CD4-positive, alpha-beta T cell treated with Interferon gamma for 1 hour (primary cell): ENCODE measurements at regions not wholly inside any gene's neighbourhood (a gene's known extent, or its start where the extent isn't known, plus 50 kb on each side); places are given as distances from the start of the nearest gene placed in this dataset.
"Not testable (repeated sequence)": the region's sequence is repeated elsewhere in the genome, so short reads cannot be mapped to it uniquely, and the experiment has no call there.

ENCODE experiments used
- DNase-seq: peaks from one replicate; pipeline ENCODE4 v3.0.0-alpha.2; 2020

GRCh38 chr10:2777666-2778355 lies 289.5 kb upstream of the PFKP start:
- no peak for DNase-seq

- no peak for DNase-seq
Measured at GRCh38 chr10:2772816-2773631, 294.3 kb upstream of the PFKP start.

- DNase-seq = no peak
Measured at GRCh38 chr10:2772135-2772534, 295.2 kb upstream of the PFKP start.

GRCh38 chr10:2767293-2767692 lies 300.1 kb upstream of the PFKP start:
- DNase-seq = not testable (repeated sequence)

GRCh38 chr10:2761971-2762370 lies 305.4 kb upstream of the PFKP start:
- no peak for DNase-seq

- no peak for DNase-seq
Measured at GRCh38 chr10:2761311-2761710, 306.0 kb upstream of the PFKP start.

- no peak for DNase-seq
Measured at GRCh38 chr10:2760736-2761135, 306.6 kb upstream of the PFKP start.

- no peak for DNase-seq
Measured at GRCh38 chr10:2759233-2759632, 308.1 kb upstream of the PFKP start.

GRCh38 chr10:2754943-2755342 lies 312.4 kb upstream of the PFKP start:
- no peak for DNase-seq

GRCh38 chr10:2748287-2748686 lies 319.1 kb upstream of the PFKP start:
- no peak for DNase-seq

- DNase-seq = no peak
Measured at GRCh38 chr10:2746638-2747037, 320.7 kb upstream of the PFKP start.

GRCh38 chr10:2745666-2746065 lies 321.7 kb upstream of the PFKP start:
- no peak for DNase-seq

GRCh38 chr10:2744547-2745200 lies 322.7 kb upstream of the PFKP start:
- DNase-seq = no peak

- no peak for DNase-seq
Measured at GRCh38 chr10:2734603-2735002, 332.7 kb upstream of the PFKP start.

GRCh38 chr10:2733278-2733963 lies 333.9 kb upstream of the PFKP start:
- DNase-seq = no peak

- DNase-seq = no peak
Measured at GRCh38 chr10:2731940-2732339, 335.4 kb upstream of the PFKP start.

- DNase-seq = no peak
Measured at GRCh38 chr10:2729197-2729596, 338.2 kb upstream of the PFKP start.

- DNase-seq = no peak
Measured at GRCh38 chr10:2728087-2728486, 339.3 kb upstream of the PFKP start.

- no peak for DNase-seq
Measured at GRCh38 chr10:2716596-2716995, 350.8 kb upstream of the PFKP start.

GRCh38 chr10:2714597-2714996 lies 352.8 kb upstream of the PFKP start:
- no peak for DNase-seq

- DNase-seq = no peak
Measured at GRCh38 chr10:2703953-2704352, 363.4 kb upstream of the PFKP start.

- DNase-seq = no peak
Measured at GRCh38 chr10:2701802-2702201, 365.5 kb upstream of the PFKP start.

GRCh38 chr10:2700626-2701305 lies 366.6 kb upstream of the PFKP start:
- DNase-seq = no peak
